Osteoblast (primary cell): ENCODE measurements at regions not wholly inside any gene's neighbourhood (a gene's known extent, or its start where the extent isn't known, plus 50 kb on each side); places are given as distances from the start of the nearest gene placed in this dataset.
"Not testable (repeated sequence)": the region's sequence is repeated elsewhere in the genome, so short reads cannot be mapped to it uniquely, and the experiment has no call there.

Source experiments
- DNase-seq: peaks from one replicate; pipeline ENCODE4 v3.0.0; 2011; ENCODE audit warnings: low spot score, mixed read lengths; ENCODE audit not compliant: insufficient read length; ENCODE audit errors: missing footprints
- H2AFZ ChIP-seq: 2 replicates; pipeline ENCODE4 v1.6.0; 2011; ENCODE audit warnings: mild to moderate bottlenecking, low read length
- H3K27ac ChIP-seq: 2 replicates; pipeline ENCODE4 v1.5.1; 2011; ENCODE audit warnings: mild to moderate bottlenecking, low read depth, low read length, moderate library complexity
- H3K27me3 ChIP-seq: 2 replicates; pipeline ENCODE4 v1.6.0; 2012; ENCODE audit warnings: mild to moderate bottlenecking, control low read depth, inconsistent platforms, low read length, moderate library complexity; ENCODE audit not compliant: insufficient read depth
- H3K36me3 ChIP-seq: 2 replicates; pipeline ENCODE4 v1.5.1; 2011; ENCODE audit warnings: mild to moderate bottlenecking, low read length, control low read depth, moderate library complexity; ENCODE audit not compliant: insufficient read depth
- H3K4me1 ChIP-seq: 2 replicates; pipeline ENCODE4 v1.5.1; 2011; ENCODE audit warnings: mild to moderate bottlenecking, low read length, control low read depth, moderate library complexity; ENCODE audit not compliant: insufficient read depth
- H3K4me2 ChIP-seq: 2 replicates; pipeline ENCODE4 v1.6.0; 2011; ENCODE audit warnings: mild to moderate bottlenecking, low read length; ENCODE audit not compliant: insufficient read depth
- H3K4me3 ChIP-seq: fragments of 200-600 bp; sonication (generic); 3 replicates; pipeline ENCODE4 v1.5.1; 2012; ENCODE audit warnings: mild to moderate bottlenecking, low read length, inconsistent platforms; ENCODE audit not compliant: insufficient read depth
- H3K79me2 ChIP-seq: 2 replicates; pipeline ENCODE4 v1.6.0; 2012; ENCODE audit warnings: mild to moderate bottlenecking, low read length, control low read depth, inconsistent platforms; ENCODE audit not compliant: insufficient read depth
- H3K9me3 ChIP-seq: 2 replicates; pipeline ENCODE4 v1.5.1; 2011; ENCODE audit warnings: low read depth, low read length, control low read depth
- H4K20me1 ChIP-seq: 2 replicates; pipeline ENCODE4 v1.6.0; 2012; ENCODE audit warnings: mild to moderate bottlenecking, low read length, control low read depth; ENCODE audit not compliant: insufficient read depth
- CTCF ChIP-seq: IDR thresholded peaks from 2 replicates; pipeline ENCODE4 v1.5.1; 2011; ENCODE audit warnings: mild to moderate bottlenecking, low read depth, low read length, moderate library complexity; ENCODE audit errors: extremely low read depth

DNA sequence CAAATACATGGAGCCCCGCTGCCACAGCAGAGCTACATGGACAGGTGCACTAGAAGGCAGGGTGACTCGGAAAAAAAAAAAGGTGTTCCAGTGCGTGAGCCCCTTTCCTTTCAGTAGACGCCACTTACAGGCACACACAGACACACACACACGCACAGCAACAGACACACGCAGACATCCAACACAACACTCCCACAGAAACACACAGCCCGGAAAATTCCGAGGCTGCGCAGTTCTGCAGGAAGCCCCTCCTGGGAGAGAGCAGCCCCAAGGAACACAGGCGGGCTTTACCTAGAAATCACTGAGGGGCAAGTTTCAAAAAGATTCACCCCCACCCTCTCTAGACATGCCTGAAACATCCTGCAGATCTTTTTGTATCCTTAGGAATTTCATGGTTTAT, 136.0 kb upstream of the WSB1 start:
- Histone ChIP-seq H3K27ac (no peak overlapping the region), H3K36me3 (no peaks in the 10 kb centered on the region), H3K79me2 (no peaks in the 10 kb centered on the region), H3K9me3 (no peaks in the 10 kb centered on the region), H4K20me1 (no peaks in the 10 kb centered on the region), H3K4me3 (no peak overlapping the region), H3K27me3 (no peaks in the 10 kb centered on the region), H3K4me1 (peaks cover 1% of the 10 kb centered on the region), H2AFZ (no peak overlapping the region), H3K4me2 (no peak overlapping the region)
- DNase-seq, result peak; percentile 29
- no peak for TF ChIP-seq CTCF

- H3K27ac ChIP-seq, result no peak overlapping the region
- no peak overlapping the region for H3K4me3 ChIP-seq
- no peak overlapping the region for H2AFZ ChIP-seq
- no peaks in the 10 kb centered on the region for H3K79me2 ChIP-seq
- no peaks in the 10 kb centered on the region for H3K27me3 ChIP-seq
- H3K4me2 ChIP-seq, result no peak overlapping the region
- no peaks in the 10 kb centered on the region for H4K20me1 ChIP-seq
- H3K36me3 ChIP-seq, result no peaks in the 10 kb centered on the region
- H3K9me3 ChIP-seq, result no peaks in the 10 kb centered on the region
- DNase-seq, result no peak
- no peaks in the 10 kb centered on the region for H3K4me1 ChIP-seq
- TF ChIP-seq CTCF, result no peak
Observed at GRCh38 chr17:27158382-27158781, 135.5 kb upstream of the WSB1 start.

DNA sequence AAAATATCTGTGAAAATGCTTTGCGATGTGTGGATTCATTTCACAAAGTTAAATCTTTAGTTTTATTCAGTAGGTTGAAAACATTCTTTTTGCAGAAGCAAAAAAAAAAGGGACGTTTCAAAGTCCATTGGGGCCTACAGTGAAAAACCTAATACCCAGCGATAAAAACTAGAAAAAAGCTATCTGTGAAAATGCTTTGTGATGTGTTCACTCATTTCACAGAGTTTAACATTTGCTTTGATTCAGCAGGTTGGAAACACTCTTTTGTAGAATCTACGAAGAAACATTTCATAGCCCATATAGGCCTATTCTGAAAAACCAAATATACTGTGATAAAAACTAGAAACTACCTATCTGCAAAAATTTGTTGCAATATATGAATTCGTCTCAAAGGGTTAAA, 113.6 kb upstream of the WSB1 start:
- H3K9me3 ChIP-seq, result no peaks in the 10 kb centered on the region
- H3K27me3 ChIP-seq, result no peaks in the 10 kb centered on the region
- no peak overlapping the region for H3K4me3 ChIP-seq
- H2AFZ ChIP-seq, result no peak overlapping the region
- TF ChIP-seq CTCF, result no peak
- H4K20me1 ChIP-seq, result no peaks in the 10 kb centered on the region
- no peaks in the 10 kb centered on the region for H3K79me2 ChIP-seq
- DNase-seq, result no peak
- no peaks in the 10 kb centered on the region for H3K4me1 ChIP-seq
- H3K27ac ChIP-seq, result no peak overlapping the region
- H3K4me2 ChIP-seq, result no peak overlapping the region
- H3K36me3 ChIP-seq, result no peaks in the 10 kb centered on the region

DNA sequence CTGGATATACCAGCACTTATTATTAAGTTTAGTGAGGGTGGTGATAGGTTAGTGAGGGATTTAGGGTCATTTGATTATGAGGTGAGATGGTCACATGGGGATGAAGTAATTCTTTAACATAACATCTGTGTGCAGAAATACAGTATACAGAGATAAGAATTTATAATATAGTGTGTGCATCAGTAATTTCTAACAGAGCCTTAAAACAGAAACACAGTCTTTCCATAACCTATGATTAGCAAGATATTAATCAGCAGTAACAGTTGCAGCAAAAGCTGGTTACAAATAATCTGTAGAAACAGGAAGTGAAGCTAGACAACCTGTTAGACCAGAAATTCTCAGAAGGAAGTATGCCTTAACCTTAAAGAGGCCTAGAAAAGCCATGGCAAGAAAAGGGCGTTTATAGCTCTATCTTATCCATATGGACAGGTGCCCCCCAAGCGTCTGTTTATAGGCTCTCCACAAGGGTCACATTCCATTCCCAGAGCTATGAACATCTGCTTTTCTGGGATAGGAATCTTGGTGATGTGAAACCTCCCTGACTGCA, 112.5 kb upstream of the WSB1 start:
- not testable (repeated sequence) for H3K9me3 ChIP-seq, H3K4me3 ChIP-seq, H4K20me1 ChIP-seq, H3K36me3 ChIP-seq, H2AFZ ChIP-seq, DNase-seq, H3K27me3 ChIP-seq, H3K79me2 ChIP-seq, H3K4me1 ChIP-seq, H3K4me2 ChIP-seq, H3K27ac ChIP-seq

DNA sequence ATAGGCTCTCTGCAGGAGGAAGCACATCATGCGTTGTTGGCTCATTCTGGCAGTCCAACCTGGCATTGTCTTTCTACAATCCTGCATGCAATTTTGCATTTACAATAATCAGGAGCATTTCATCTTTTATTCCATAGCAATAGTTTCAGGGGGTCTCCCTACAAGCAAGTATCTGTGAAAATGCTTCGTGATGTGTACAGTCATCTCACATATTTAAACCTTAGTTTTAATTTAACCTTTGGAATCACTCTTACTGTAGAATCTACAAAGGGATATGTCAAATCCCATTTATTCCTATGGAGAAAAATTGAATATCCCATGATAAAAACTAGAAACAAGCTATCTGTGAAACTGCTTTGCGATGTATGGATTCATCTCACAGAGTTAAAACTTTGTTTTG, 112.0 kb upstream of the WSB1 start:
- Histone ChIP-seq H3K9me3 (no peaks in the 10 kb centered on the region), H2AFZ (no peak overlapping the region), H3K4me1 (no peaks in the 10 kb centered on the region), H3K4me2 (no peak overlapping the region), H3K27me3 (no peaks in the 10 kb centered on the region), H3K4me3 (no peak overlapping the region), H4K20me1 (no peaks in the 10 kb centered on the region), H3K27ac (no peak overlapping the region), H3K79me2 (no peaks in the 10 kb centered on the region), H3K36me3 (no peaks in the 10 kb centered on the region)
- no peak for TF ChIP-seq CTCF
- DNase-seq, result no peak
